ENCODE measurements at regions not wholly inside any gene's neighbourhood (a gene's known extent, or its start where the extent isn't known, plus 50 kb on each side); places are given as distances from the start of the nearest gene placed in this dataset.
"Not testable (repeated sequence)": the region's sequence is repeated elsewhere in the genome, so short reads cannot be mapped to it uniquely, and the experiment has no call there.

DNA sequence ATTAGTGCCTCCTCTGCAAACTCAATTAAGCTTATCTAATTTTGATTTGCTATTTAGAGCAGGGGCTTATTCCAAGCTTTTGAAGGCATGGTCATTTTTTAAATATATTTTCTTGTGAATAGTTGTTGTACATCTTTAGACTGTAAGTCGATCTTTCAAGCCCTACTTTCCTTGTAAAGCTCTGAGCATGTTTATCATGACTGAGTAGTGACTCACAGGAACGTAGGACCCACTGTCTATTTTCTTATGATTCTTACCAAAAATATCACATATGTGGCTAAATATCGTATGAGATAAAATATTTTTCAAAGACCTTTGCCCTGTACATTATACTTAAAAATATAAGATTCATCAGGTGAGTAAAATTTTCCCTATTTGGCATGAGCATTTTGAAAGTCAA, 440.4 kb upstream of the GRIN3A start:
- Histone ChIP-seq H3K9me3 (ENCODE audit: low read depth, low read length, poor library complexity, severe bottlenecking) (peaks cover 36% of the 10 kb centered on the region), H3K36me3 (ENCODE audit: insufficient read depth, low read length, poor library complexity, severe bottlenecking) (no peaks in the 10 kb centered on the region), H3K4me3 (ENCODE audit: low read depth, low read length, poor library complexity, severe bottlenecking) (no peak overlapping the region), H3K4me1 (ENCODE audit: insufficient read depth, low read length, poor library complexity, severe bottlenecking) (no peaks in the 10 kb centered on the region), H3K27me3 (replicated peaks; ENCODE audit: insufficient read depth, low read depth, low read length, poor library complexity) (no peaks in the 10 kb centered on the region), H3K27ac (ENCODE audit: low read depth, low read length, poor library complexity, severe bottlenecking) (no peak overlapping the region)
- no TSS peak for BruUV-seq (replicated peaks)
- intact Hi-C loops (cut with micrococcal nuclease; ENCODE audit: unreplicated experiment), result no loop called here
- TF ChIP-seq, protein P1, sequence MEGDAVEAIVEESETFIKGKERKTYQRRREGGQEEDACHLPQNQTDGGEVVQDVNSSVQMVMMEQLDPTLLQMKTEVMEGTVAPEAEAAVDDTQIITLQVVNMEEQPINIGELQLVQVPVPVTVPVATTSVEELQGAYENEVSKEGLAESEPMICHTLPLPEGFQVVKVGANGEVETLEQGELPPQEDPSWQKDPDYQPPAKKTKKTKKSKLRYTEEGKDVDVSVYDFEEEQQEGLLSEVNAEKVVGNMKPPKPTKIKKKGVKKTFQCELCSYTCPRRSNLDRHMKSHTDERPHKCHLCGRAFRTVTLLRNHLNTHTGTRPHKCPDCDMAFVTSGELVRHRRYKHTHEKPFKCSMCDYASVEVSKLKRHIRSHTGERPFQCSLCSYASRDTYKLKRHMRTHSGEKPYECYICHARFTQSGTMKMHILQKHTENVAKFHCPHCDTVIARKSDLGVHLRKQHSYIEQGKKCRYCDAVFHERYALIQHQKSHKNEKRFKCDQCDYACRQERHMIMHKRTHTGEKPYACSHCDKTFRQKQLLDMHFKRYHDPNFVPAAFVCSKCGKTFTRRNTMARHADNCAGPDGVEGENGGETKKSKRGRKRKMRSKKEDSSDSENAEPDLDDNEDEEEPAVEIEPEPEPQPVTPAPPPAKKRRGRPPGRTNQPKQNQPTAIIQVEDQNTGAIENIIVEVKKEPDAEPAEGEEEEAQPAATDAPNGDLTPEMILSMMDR (conservative IDR thresholded peaks at IDR 0.05; ENCODE audit: low read depth, low read length), result no peak
- TF ChIP-seq EZH2 (IDR thresholded peaks at IDR 0.05; ENCODE audit: borderline replicate concordance, low read depth, low read length, poor library complexity, severe bottlenecking), result no peak
- DNase-seq (ENCODE audit: low spot score), result no peak
- ChIA-PET POLR2A (ENCODE audit: low non-redundant PET) (no interaction called here), CTCF (no interaction called here)

DNA sequence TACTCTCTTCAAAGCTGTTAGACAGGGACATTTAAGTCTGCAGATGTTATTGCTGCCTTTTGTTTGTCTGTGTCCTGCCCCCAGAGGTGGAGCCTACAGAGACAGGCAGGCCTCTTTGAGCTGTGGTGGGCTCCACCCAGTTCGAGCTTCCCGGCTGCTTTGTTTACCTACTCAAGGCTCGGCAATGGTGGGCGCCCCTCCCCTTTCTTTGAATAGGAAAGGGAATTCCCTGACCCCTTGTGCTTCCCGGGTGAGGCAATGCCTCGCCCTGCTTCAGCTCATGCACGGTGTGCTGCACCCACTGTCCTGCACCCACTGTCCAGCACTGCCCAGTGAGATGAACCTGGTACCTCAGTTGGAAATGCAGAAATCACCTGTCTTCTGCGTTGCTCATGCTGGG, 435.8 kb upstream of the GRIN3A start:
- CTCF ChIA-PET; BruUV-seq (replicated peaks); H3K36me3 ChIP-seq (ENCODE audit: insufficient read depth, low read length, poor library complexity, severe bottlenecking); H3K27me3 ChIP-seq (replicated peaks; ENCODE audit: insufficient read depth, low read depth, low read length, poor library complexity); H3K27ac ChIP-seq (ENCODE audit: low read depth, low read length, poor library complexity, severe bottlenecking); intact Hi-C loops (cut with micrococcal nuclease; ENCODE audit: unreplicated experiment); H3K4me1 ChIP-seq (ENCODE audit: insufficient read depth, low read length, poor library complexity, severe bottlenecking); H3K4me3 ChIP-seq (ENCODE audit: low read depth, low read length, poor library complexity, severe bottlenecking); DNase-seq (ENCODE audit: low spot score); POLR2A ChIA-PET (ENCODE audit: low non-redundant PET): not testable (repeated sequence)
- H3K9me3 ChIP-seq (ENCODE audit: low read depth, low read length, poor library complexity, severe bottlenecking), result peaks cover 32% of the 10 kb centered on the region

DNA sequence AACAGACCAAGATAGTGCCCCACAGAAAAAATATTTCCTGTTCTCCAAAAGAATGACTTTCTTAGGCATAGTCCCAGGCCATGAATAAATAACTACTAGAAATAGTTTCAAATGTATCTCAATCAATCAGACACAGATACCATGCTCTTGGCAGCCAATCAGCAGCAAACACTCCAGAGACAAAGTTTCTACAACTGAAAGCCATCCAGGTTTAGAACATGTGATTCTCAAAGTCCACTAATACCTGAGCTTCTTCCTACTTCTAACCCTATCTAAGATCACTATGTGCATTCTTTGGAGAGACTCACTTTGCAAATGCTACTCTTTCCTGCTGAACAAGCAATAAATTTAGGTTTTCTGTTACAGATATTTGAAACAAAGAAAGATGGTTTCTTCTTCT, 425.8 kb upstream of the GRIN3A start:
- no peak for DNase-seq (ENCODE audit: low spot score)
- Histone ChIP-seq H3K4me3 (ENCODE audit: low read depth, low read length, poor library complexity, severe bottlenecking) (no peak overlapping the region), H3K4me1 (ENCODE audit: insufficient read depth, low read length, poor library complexity, severe bottlenecking) (no peaks in the 10 kb centered on the region), H3K36me3 (ENCODE audit: insufficient read depth, low read length, poor library complexity, severe bottlenecking) (no peaks in the 10 kb centered on the region), H3K27ac (ENCODE audit: low read depth, low read length, poor library complexity, severe bottlenecking) (no peak overlapping the region), H3K9me3 (ENCODE audit: low read depth, low read length, poor library complexity, severe bottlenecking) (peaks cover 3% of the 10 kb centered on the region), H3K27me3 (replicated peaks; ENCODE audit: insufficient read depth, low read depth, low read length, poor library complexity) (no peaks in the 10 kb centered on the region)
- ChIA-PET POLR2A (ENCODE audit: low non-redundant PET) (no interaction called here), CTCF (no interaction called here)
- no peak for TF ChIP-seq EZH2 (IDR thresholded peaks at IDR 0.05; ENCODE audit: borderline replicate concordance, low read depth, low read length, poor library complexity, severe bottlenecking)
- TF ChIP-seq, protein P1 (conservative IDR thresholded peaks at IDR 0.05; ENCODE audit: low read depth, low read length), result no peak
- no TSS peak for BruUV-seq (replicated peaks)
- intact Hi-C loops (cut with micrococcal nuclease; ENCODE audit: unreplicated experiment), result no loop called here

DNA sequence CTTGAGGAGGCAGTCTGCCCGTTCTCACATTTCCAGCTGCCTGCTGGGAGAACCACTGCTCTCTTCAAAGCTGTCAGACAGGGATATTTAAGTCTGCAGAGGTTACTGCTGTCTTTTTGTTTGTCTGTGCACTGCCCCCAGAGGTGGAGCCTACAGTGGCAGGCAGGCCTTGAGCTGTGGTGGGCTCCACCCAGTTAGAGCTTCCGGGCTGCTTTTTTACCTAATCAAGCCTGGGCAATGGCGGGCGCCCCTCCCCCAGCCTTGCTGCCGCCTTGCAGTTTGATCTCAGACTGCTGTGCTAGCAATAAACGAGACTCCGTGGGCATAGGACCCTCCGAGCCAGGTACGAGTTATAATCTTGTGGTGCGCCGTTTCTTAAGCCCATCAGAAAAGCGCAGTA, 414.6 kb upstream of the GRIN3A start:
- BruUV-seq (replicated peaks); H3K36me3 ChIP-seq (ENCODE audit: insufficient read depth, low read length, poor library complexity, severe bottlenecking); H3K4me1 ChIP-seq (ENCODE audit: insufficient read depth, low read length, poor library complexity, severe bottlenecking); H3K4me3 ChIP-seq (ENCODE audit: low read depth, low read length, poor library complexity, severe bottlenecking); H3K27ac ChIP-seq (ENCODE audit: low read depth, low read length, poor library complexity, severe bottlenecking); CTCF ChIA-PET; POLR2A ChIA-PET (ENCODE audit: low non-redundant PET); H3K27me3 ChIP-seq (replicated peaks; ENCODE audit: insufficient read depth, low read depth, low read length, poor library complexity); intact Hi-C loops (cut with micrococcal nuclease; ENCODE audit: unreplicated experiment); DNase-seq (ENCODE audit: low spot score): not testable (repeated sequence)
- H3K9me3 ChIP-seq (ENCODE audit: low read depth, low read length, poor library complexity, severe bottlenecking), result peaks cover 25% of the 10 kb centered on the region
